Spleen (tissue), 7 donors: ENCODE measurements at regions not wholly inside any gene's neighbourhood (a gene's known extent, or its start where the extent isn't known, plus 50 kb on each side); places are given as distances from the start of the nearest gene placed in this dataset.

ENCODE experiments used
- POLR2A ChIP-seq, 3 donors: fragments of 450-650 bp; IDR thresholded peaks; one replicate each; pipeline ENCODE4 v1.5.1; 2017; ENCODE audit warnings: antibody characterized with exemption in 3 of 3, mild to moderate bottlenecking in 1 of 3
- TF ChIP-seq, protein P1 (sequence below), 11 experiments: fragments of 200-600 bp in 7 of 11; fragments of 450-650 bp in 4 of 11; sonication (generic) in 4 of 11; IDR thresholded peaks in 8 of 11; conservative IDR thresholded peaks in 3 of 11; 1 replicate in 7 of 11; 2 replicates in 4 of 11; pipeline versions ENCODE4 v1.4.0 to v1.8.0; 2016 to 2021; ENCODE audit warnings: antibody characterized with exemption in 11 of 11, inconsistent platforms in 4 of 11, mild to moderate bottlenecking in 1 of 11
- donor health status: DM: no; HTN: no; CAD: no; lungs with moderate emphysema.
- donor health status: DM: no; HTN: no; CAD: no.
- donor health status: DM: no; HTN: no; CAD: no.

GRCh38 chr1:37259019-37259418 lies 215.4 kb upstream of the ZC3H12A start:
- TF ChIP-seq, protein P1, sequence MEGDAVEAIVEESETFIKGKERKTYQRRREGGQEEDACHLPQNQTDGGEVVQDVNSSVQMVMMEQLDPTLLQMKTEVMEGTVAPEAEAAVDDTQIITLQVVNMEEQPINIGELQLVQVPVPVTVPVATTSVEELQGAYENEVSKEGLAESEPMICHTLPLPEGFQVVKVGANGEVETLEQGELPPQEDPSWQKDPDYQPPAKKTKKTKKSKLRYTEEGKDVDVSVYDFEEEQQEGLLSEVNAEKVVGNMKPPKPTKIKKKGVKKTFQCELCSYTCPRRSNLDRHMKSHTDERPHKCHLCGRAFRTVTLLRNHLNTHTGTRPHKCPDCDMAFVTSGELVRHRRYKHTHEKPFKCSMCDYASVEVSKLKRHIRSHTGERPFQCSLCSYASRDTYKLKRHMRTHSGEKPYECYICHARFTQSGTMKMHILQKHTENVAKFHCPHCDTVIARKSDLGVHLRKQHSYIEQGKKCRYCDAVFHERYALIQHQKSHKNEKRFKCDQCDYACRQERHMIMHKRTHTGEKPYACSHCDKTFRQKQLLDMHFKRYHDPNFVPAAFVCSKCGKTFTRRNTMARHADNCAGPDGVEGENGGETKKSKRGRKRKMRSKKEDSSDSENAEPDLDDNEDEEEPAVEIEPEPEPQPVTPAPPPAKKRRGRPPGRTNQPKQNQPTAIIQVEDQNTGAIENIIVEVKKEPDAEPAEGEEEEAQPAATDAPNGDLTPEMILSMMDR (IDR thresholded peaks at IDR 0.05 in 8 of 11, conservative IDR thresholded peaks at IDR 0.05 in 3 of 11) = no peak
- no peak for TF ChIP-seq POLR2A (IDR thresholded peaks at IDR 0.05)
